BE2C (cell line): ENCODE measurements at regions not wholly inside any gene's neighbourhood (a gene's known extent, or its start where the extent isn't known, plus 50 kb on each side); places are given as distances from the start of the nearest gene placed in this dataset.
A peak's percentile ranks its signal among the peaks of the same experiment; 100 is the strongest.
"Not testable (repeated sequence)": the region's sequence is repeated elsewhere in the genome, so short reads cannot be mapped to it uniquely, and the experiment has no call there.

Experiments used
- DNase-seq: peaks from one replicate; pipeline ENCODE4 v3.0.0-alpha.2; 2020
- H3K27me3 ChIP-seq: fragments of 250-450 bp; sonication (Bioruptor Pico); 2 replicates; pipeline ENCODE4 v1.5.1; 2020; ENCODE audit warnings: mild to moderate bottlenecking
- H3K36me3 ChIP-seq: fragments of 250-450 bp; sonication (Bioruptor Pico); 2 replicates; pipeline ENCODE4 v1.5.1; 2020; ENCODE audit warnings: mild to moderate bottlenecking
- H3K4me1 ChIP-seq: fragments of 250-450 bp; sonication (Bioruptor Pico); 2 replicates; pipeline ENCODE4 v1.5.1; 2020
- H3K4me3 ChIP-seq: 2 replicates; pipeline ENCODE4 v1.5.1; 2011; ENCODE audit warnings: low read depth, low read length
- H3K9me3 ChIP-seq: fragments of 250-450 bp; sonication (Bioruptor Pico); 2 replicates; pipeline ENCODE4 v1.5.1; 2020
- CTCF ChIP-seq: IDR thresholded peaks from 2 replicates; pipeline ENCODE4 v1.5.1; 2012; ENCODE audit warnings: mild to moderate bottlenecking, low read depth, low read length

- H3K9me3 ChIP-seq, result no peaks in the 10 kb centered on the region
- no peak for DNase-seq
- no peaks in the 10 kb centered on the region for H3K27me3 ChIP-seq
- no peak for TF ChIP-seq CTCF
- H3K4me1 ChIP-seq, result no peaks in the 10 kb centered on the region
- no peak overlapping the region for H3K4me3 ChIP-seq
- H3K36me3 ChIP-seq, result no peaks in the 10 kb centered on the region
These were observed 754.7 kb upstream of the CDH6 start for GRCh38 chr5:30438785-30439184.

GRCh38 chr5:30436691-30437090 lies 756.8 kb upstream of the CDH6 start:
- no peak for DNase-seq
- H3K36me3 ChIP-seq, result no peaks in the 10 kb centered on the region
- no peaks in the 10 kb centered on the region for H3K4me1 ChIP-seq
- TF ChIP-seq CTCF, result no peak
- H3K4me3 ChIP-seq, result no peak overlapping the region
- no peaks in the 10 kb centered on the region for H3K9me3 ChIP-seq
- H3K27me3 ChIP-seq, result no peaks in the 10 kb centered on the region

- H3K27me3 ChIP-seq, H3K9me3 ChIP-seq, H3K4me1 ChIP-seq, H3K36me3 ChIP-seq: not testable (repeated sequence)
- peak overlapping the region; percentile 37 for H3K4me3 ChIP-seq
- peak; percentile 12 for DNase-seq
These were observed 764.5 kb upstream of the CDH6 start for GRCh38 chr5:30428866-30429407.

- H3K4me3 ChIP-seq, result no peak overlapping the region
- H3K27me3 ChIP-seq, result no peaks in the 10 kb centered on the region
- TF ChIP-seq CTCF, result no peak
These were observed 779.4 kb upstream of the CDH6 start for GRCh38 chr5:30414078-30414477.

GRCh38 chr5:30413540-30413939 lies 779.9 kb upstream of the CDH6 start:
- H3K4me3 ChIP-seq, result no peak overlapping the region
- no peaks in the 10 kb centered on the region for H3K4me1 ChIP-seq
- peak; percentile 40 for TF ChIP-seq CTCF
- no peak for DNase-seq
- no peaks in the 10 kb centered on the region for H3K27me3 ChIP-seq
- H3K36me3 ChIP-seq, result no peaks in the 10 kb centered on the region
- H3K9me3 ChIP-seq, result no peaks in the 10 kb centered on the region; the same call in 1 of the 2 replicates

More at GRCh38 chr5:30414078-30414477, 779.4 kb upstream of the CDH6 start:
- Histone ChIP-seq H3K36me3 (no peaks in the 10 kb centered on the region), H3K9me3 (no peaks in the 10 kb centered on the region; the same call in 1 of the 2 replicates), H3K4me1 (no peaks in the 10 kb centered on the region)
- no peak for DNase-seq

GRCh38 chr5:30405821-30406220 lies 787.7 kb upstream of the CDH6 start:
- DNase-seq, result no peak
- H3K9me3 ChIP-seq, result no peaks in the 10 kb centered on the region
- H3K4me1 ChIP-seq, result no peaks in the 10 kb centered on the region
- H3K36me3 ChIP-seq, result no peaks in the 10 kb centered on the region
- no peak overlapping the region for H3K4me3 ChIP-seq
- no peaks in the 10 kb centered on the region for H3K27me3 ChIP-seq
- TF ChIP-seq CTCF, result no peak
